ENCODE measurements at regions not wholly inside any gene's neighbourhood (a gene's known extent, or its start where the extent isn't known, plus 50 kb on each side); places are given as distances from the start of the nearest gene placed in this dataset.
"Not testable (repeated sequence)": the region's sequence is repeated elsewhere in the genome, so short reads cannot be mapped to it uniquely, and the experiment has no call there.

- DNase-seq: no peak
- WGBS (ENCODE audit: insufficient coverage): 100% methylated on average over 1 of the region's 2 CpGs
- Histone ChIP-seq H3K36me3 (ENCODE audit: control insufficient read depth, insufficient read depth, low read length) (no peaks in the 10 kb centered on the region), H3K4me3 (ENCODE audit: low read length) (no peak overlapping the region), H3K9me3 (replicated peaks; ENCODE audit: control insufficient read depth, low read depth, low read length) (no peaks in the 10 kb centered on the region), H3K4me1 (ENCODE audit: control insufficient read depth, insufficient read depth, low read length) (no peaks in the 10 kb centered on the region), H3K27ac (ENCODE audit: low read length) (no peak overlapping the region), H3K27me3 (ENCODE audit: control insufficient read depth, insufficient read depth, low read length) (peaks cover 2% of the 10 kb centered on the region)
Measured at GRCh38 chr18:22067109-22067508, 102.3 kb upstream of the GATA6 start.

- H3K27me3 ChIP-seq (ENCODE audit: control insufficient read depth, insufficient read depth, low read length): peaks cover 2% of the 10 kb centered on the region
- no CpG with 5 or more reads among the region's 3 CpGs for WGBS (ENCODE audit: insufficient coverage)
- no peak overlapping the region for H3K27ac ChIP-seq (ENCODE audit: low read length)
- no peak overlapping the region for H3K4me3 ChIP-seq (ENCODE audit: low read length)
- no peaks in the 10 kb centered on the region for H3K9me3 ChIP-seq (replicated peaks; ENCODE audit: control insufficient read depth, low read depth, low read length)
- DNase-seq: no peak
- no peaks in the 10 kb centered on the region for H3K4me1 ChIP-seq (ENCODE audit: control insufficient read depth, insufficient read depth, low read length)
- H3K36me3 ChIP-seq (ENCODE audit: control insufficient read depth, insufficient read depth, low read length): no peaks in the 10 kb centered on the region
Measured at GRCh38 chr18:22067682-22068081, 101.7 kb upstream of the GATA6 start.

GRCh38 chr18:22068784-22069183 lies 100.6 kb upstream of the GATA6 start:
- not testable (repeated sequence) for H3K9me3 ChIP-seq (replicated peaks; ENCODE audit: control insufficient read depth, low read depth, low read length); H3K36me3 ChIP-seq (ENCODE audit: control insufficient read depth, insufficient read depth, low read length); H3K27me3 ChIP-seq (ENCODE audit: control insufficient read depth, insufficient read depth, low read length); H3K4me1 ChIP-seq (ENCODE audit: control insufficient read depth, insufficient read depth, low read length); H3K27ac ChIP-seq (ENCODE audit: low read length); DNase-seq; H3K4me3 ChIP-seq (ENCODE audit: low read length)
- 90% methylated on average over 2 of the region's 2 CpGs for WGBS (ENCODE audit: insufficient coverage)

- Histone ChIP-seq H3K27ac (ENCODE audit: low read length) (no peak overlapping the region), H3K27me3 (ENCODE audit: control insufficient read depth, insufficient read depth, low read length) (peaks cover 2% of the 10 kb centered on the region)
- WGBS (ENCODE audit: insufficient coverage): 71% methylated on average over 6 of the region's 8 CpGs
Measured at GRCh38 chr18:22069916-22070315, 99.5 kb upstream of the GATA6 start.

GRCh38 chr18:22073411-22073810 lies 96.0 kb upstream of the GATA6 start:
- Histone ChIP-seq H3K27ac (ENCODE audit: low read length) (no peak overlapping the region), H3K27me3 (ENCODE audit: control insufficient read depth, insufficient read depth, low read length) (no peaks in the 10 kb centered on the region), H3K4me3 (ENCODE audit: low read length) (no peak overlapping the region), H3K36me3 (ENCODE audit: control insufficient read depth, insufficient read depth, low read length) (no peaks in the 10 kb centered on the region), H3K9me3 (replicated peaks; ENCODE audit: control insufficient read depth, low read depth, low read length) (no peaks in the 10 kb centered on the region), H3K4me1 (ENCODE audit: control insufficient read depth, insufficient read depth, low read length) (no peaks in the 10 kb centered on the region)
- WGBS (ENCODE audit: insufficient coverage): no CpG with 5 or more reads among the region's 5 CpGs
- no peak for DNase-seq

More at GRCh38 chr18:22069916-22070315, 99.5 kb upstream of the GATA6 start:
- H3K9me3 ChIP-seq (replicated peaks; ENCODE audit: control insufficient read depth, low read depth, low read length): no peaks in the 10 kb centered on the region
- DNase-seq: no peak
- H3K36me3 ChIP-seq (ENCODE audit: control insufficient read depth, insufficient read depth, low read length): no peaks in the 10 kb centered on the region
- no peaks in the 10 kb centered on the region for H3K4me1 ChIP-seq (ENCODE audit: control insufficient read depth, insufficient read depth, low read length)
- no peak overlapping the region for H3K4me3 ChIP-seq (ENCODE audit: low read length)

GRCh38 chr18:22074282-22075070 lies 94.9 kb upstream of the GATA6 start:
- WGBS (ENCODE audit: insufficient coverage): 58% methylated on average over 5 of the region's 6 CpGs
- H3K27me3 ChIP-seq (ENCODE audit: control insufficient read depth, insufficient read depth, low read length): no peaks in the 10 kb centered on the region
- no peaks in the 10 kb centered on the region for H3K9me3 ChIP-seq (replicated peaks; ENCODE audit: control insufficient read depth, low read depth, low read length)
- H3K27ac ChIP-seq (ENCODE audit: low read length): no peak overlapping the region
- no peaks in the 10 kb centered on the region for H3K36me3 ChIP-seq (ENCODE audit: control insufficient read depth, insufficient read depth, low read length)
- DNase-seq: no peak
- no peak overlapping the region for H3K4me3 ChIP-seq (ENCODE audit: low read length)
- H3K4me1 ChIP-seq (ENCODE audit: control insufficient read depth, insufficient read depth, low read length): no peaks in the 10 kb centered on the region

- no peaks in the 10 kb centered on the region for H3K9me3 ChIP-seq (replicated peaks; ENCODE audit: control insufficient read depth, low read depth, low read length)
- no peak overlapping the region for H3K4me3 ChIP-seq (ENCODE audit: low read length)
- WGBS (ENCODE audit: insufficient coverage): no CpG with 5 or more reads among the region's 3 CpGs
- no peak overlapping the region for H3K27ac ChIP-seq (ENCODE audit: low read length)
- no peaks in the 10 kb centered on the region for H3K36me3 ChIP-seq (ENCODE audit: control insufficient read depth, insufficient read depth, low read length)
- no peak for DNase-seq
- no peaks in the 10 kb centered on the region for H3K4me1 ChIP-seq (ENCODE audit: control insufficient read depth, insufficient read depth, low read length)
- H3K27me3 ChIP-seq (ENCODE audit: control insufficient read depth, insufficient read depth, low read length): no peaks in the 10 kb centered on the region
Measured at GRCh38 chr18:22080035-22080434, 89.4 kb upstream of the GATA6 start.

- H3K27me3 ChIP-seq (ENCODE audit: control insufficient read depth, insufficient read depth, low read length): no peaks in the 10 kb centered on the region
- no peak for DNase-seq
- no peaks in the 10 kb centered on the region for H3K9me3 ChIP-seq (replicated peaks; ENCODE audit: control insufficient read depth, low read depth, low read length)
- no peak overlapping the region for H3K27ac ChIP-seq (ENCODE audit: low read length)
- 98% methylated on average over 11 of the region's 14 CpGs for WGBS (ENCODE audit: insufficient coverage)
- H3K36me3 ChIP-seq (ENCODE audit: control insufficient read depth, insufficient read depth, low read length): no peaks in the 10 kb centered on the region
- no peak overlapping the region for H3K4me3 ChIP-seq (ENCODE audit: low read length)
- H3K4me1 ChIP-seq (ENCODE audit: control insufficient read depth, insufficient read depth, low read length): no peaks in the 10 kb centered on the region
Measured at GRCh38 chr18:22082408-22082807, 87.0 kb upstream of the GATA6 start.

GRCh38 chr18:22084547-22084946 lies 84.8 kb upstream of the GATA6 start:
- Histone ChIP-seq H3K9me3 (replicated peaks; ENCODE audit: control insufficient read depth, low read depth, low read length) (no peaks in the 10 kb centered on the region), H3K4me1 (ENCODE audit: control insufficient read depth, insufficient read depth, low read length) (no peaks in the 10 kb centered on the region), H3K27ac (ENCODE audit: low read length) (no peak overlapping the region), H3K36me3 (ENCODE audit: control insufficient read depth, insufficient read depth, low read length) (no peaks in the 10 kb centered on the region), H3K27me3 (ENCODE audit: control insufficient read depth, insufficient read depth, low read length) (no peaks in the 10 kb centered on the region), H3K4me3 (ENCODE audit: low read length) (no peak overlapping the region)
- 81% methylated on average over 8 of the region's 13 CpGs for WGBS (ENCODE audit: insufficient coverage)
- no peak for DNase-seq

GRCh38 chr18:22086973-22087372 lies 82.4 kb upstream of the GATA6 start:
- Histone ChIP-seq H3K4me3 (ENCODE audit: low read length) (no peak overlapping the region), H3K4me1 (ENCODE audit: control insufficient read depth, insufficient read depth, low read length) (no peaks in the 10 kb centered on the region), H3K36me3 (ENCODE audit: control insufficient read depth, insufficient read depth, low read length) (no peaks in the 10 kb centered on the region), H3K27ac (ENCODE audit: low read length) (no peak overlapping the region), H3K27me3 (ENCODE audit: control insufficient read depth, insufficient read depth, low read length) (no peaks in the 10 kb centered on the region), H3K9me3 (replicated peaks; ENCODE audit: control insufficient read depth, low read depth, low read length) (no peaks in the 10 kb centered on the region)
- DNase-seq: no peak
- 100% methylated on average over 2 of the region's 4 CpGs for WGBS (ENCODE audit: insufficient coverage)

- Histone ChIP-seq H3K27me3 (ENCODE audit: control insufficient read depth, insufficient read depth, low read length) (peaks cover 2% of the 10 kb centered on the region), H3K27ac (ENCODE audit: low read length) (no peak overlapping the region), H3K4me3 (ENCODE audit: low read length) (no peak overlapping the region), H3K36me3 (ENCODE audit: control insufficient read depth, insufficient read depth, low read length) (no peaks in the 10 kb centered on the region), H3K4me1 (ENCODE audit: control insufficient read depth, insufficient read depth, low read length) (no peaks in the 10 kb centered on the region), H3K9me3 (replicated peaks; ENCODE audit: control insufficient read depth, low read depth, low read length) (no peaks in the 10 kb centered on the region)
- DNase-seq: no peak
- WGBS (ENCODE audit: insufficient coverage): 83% methylated on average over 5 of the region's 7 CpGs
Measured at GRCh38 chr18:22088029-22088428, 81.4 kb upstream of the GATA6 start.

Measured in muscle of leg (tissue), 3 donors.